Esophagus (tissue), 2 donors: ENCODE measurements at regions not wholly inside any gene's neighbourhood (a gene's known extent, or its start where the extent isn't known, plus 50 kb on each side); places are given as distances from the start of the nearest gene placed in this dataset.

ENCODE experiments used
- H3K27ac ChIP-seq, 2 donors: one replicate each; pipeline ENCODE4 v1.5.1; 2013; ENCODE audit warnings: low read depth in 2 of 2, mild to moderate bottlenecking in 2 of 2, inconsistent platforms in 1 of 2, low read length in 1 of 2, moderate library complexity in 1 of 2
- H3K27me3 ChIP-seq, 2 donors: one replicate each; pipeline ENCODE4 v1.6.1; 2013; ENCODE audit warnings: low read length in 2 of 2, control low read depth in 1 of 2, mild to moderate bottlenecking in 1 of 2; ENCODE audit not compliant: insufficient read depth in 2 of 2, control insufficient read depth in 1 of 2
- H3K36me3 ChIP-seq, 2 donors: one replicate each; pipeline ENCODE4 v1.6.1; 2013; ENCODE audit warnings: low read length in 1 of 2; ENCODE audit not compliant: control insufficient read depth in 2 of 2, insufficient read depth in 2 of 2
- H3K4me1 ChIP-seq, 2 donors: one replicate each; pipeline ENCODE4 v1.6.1; 2013; ENCODE audit warnings: low read length in 1 of 2; ENCODE audit not compliant: control insufficient read depth in 2 of 2, insufficient read depth in 2 of 2
- H3K4me3 ChIP-seq, 2 donors: one replicate each; pipeline ENCODE4 v1.5.1; 2013; ENCODE audit warnings: low read length in 2 of 2, mild to moderate bottlenecking in 2 of 2, low read depth in 1 of 2, moderate library complexity in 1 of 2
- H3K9me3 ChIP-seq, 2 donors: one replicate each; pipeline ENCODE4 v1.6.1; 2013; ENCODE audit warnings: mild to moderate bottlenecking in 2 of 2, low read depth in 1 of 2, low read length in 1 of 2, moderate library complexity in 1 of 2; ENCODE audit not compliant: control insufficient read depth in 2 of 2, insufficient read depth in 1 of 2
- whole genome bisulfite sequencing, 2 donors: extraction: QIAGEN DNeasy Blood & Tissue Kit; methylation state at CpG; one replicate each; pipeline ENCODE4 v1.1.7; 2013; 5-methylcytosine and 5-hydroxymethylcytosine counted together
- donor health status: healthy with polysubstance abuse.
- donor health status: Bipolar disorder and iron deficiency.

DNA sequence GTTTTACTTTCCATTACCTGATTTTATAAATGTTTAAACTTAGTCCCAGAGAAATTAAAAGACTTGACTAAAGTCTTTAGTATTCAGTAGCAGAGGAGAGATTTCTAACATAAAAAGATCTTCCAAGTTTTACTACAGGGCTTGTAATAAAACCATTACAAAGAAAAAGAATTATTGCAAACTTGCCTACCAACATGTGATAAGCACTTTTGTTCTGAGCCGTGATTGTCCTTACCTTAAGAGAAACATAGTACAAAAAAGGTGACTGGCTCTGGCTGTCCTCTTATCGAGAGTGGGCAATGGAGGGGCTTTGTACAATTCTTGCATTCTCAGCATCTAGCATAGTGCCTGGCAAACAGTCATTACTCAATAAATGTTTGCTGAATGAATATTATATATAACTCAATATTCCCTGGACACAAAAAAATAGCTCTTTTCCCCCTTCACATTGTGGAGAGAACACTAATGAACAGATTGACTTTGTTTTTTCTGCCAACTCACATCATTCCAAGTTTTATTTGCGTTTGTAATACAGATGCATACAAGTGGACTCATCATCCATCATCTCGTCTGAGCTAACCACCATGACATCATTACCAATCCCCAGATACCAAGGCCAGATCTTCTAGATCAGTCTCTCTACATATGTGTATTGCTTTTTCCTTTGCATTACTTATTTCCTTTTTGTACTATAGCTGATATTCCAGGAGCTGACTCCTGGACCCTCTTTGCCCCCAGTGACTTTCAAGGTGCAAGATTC is 192.8 kb upstream of the EEA1 start:
- peak overlapping the region; percentile 58 for H3K27ac ChIP-seq
- WGBS, 2 donors: 45 to 50% methylated on average over 4 of the region's 4 CpGs
- H3K4me1 ChIP-seq: no peaks in the 10 kb centered on the region
- H3K27me3 ChIP-seq: no peaks in the 10 kb centered on the region
- H3K36me3 ChIP-seq: no peaks in the 10 kb centered on the region
- H3K4me3 ChIP-seq: no peak overlapping the region
- H3K9me3 ChIP-seq: no peaks in the 10 kb centered on the region

GRCh38 chr12:93122569-93123091 is 193.5 kb upstream of the EEA1 start:
- 38 to 47% methylated on average over 5 of the region's 5 CpGs for WGBS, 2 donors
- Histone ChIP-seq H3K36me3 (no peaks in the 10 kb centered on the region), H3K4me3 (no peak overlapping the region), H3K9me3 (no peaks in the 10 kb centered on the region), H3K27me3 (no peaks in the 10 kb centered on the region), H3K27ac (peak overlapping the region; percentile 43 to 61), H3K4me1 (peaks cover 0 to 5% of the 10 kb centered on the region in 2 donors)

DNA sequence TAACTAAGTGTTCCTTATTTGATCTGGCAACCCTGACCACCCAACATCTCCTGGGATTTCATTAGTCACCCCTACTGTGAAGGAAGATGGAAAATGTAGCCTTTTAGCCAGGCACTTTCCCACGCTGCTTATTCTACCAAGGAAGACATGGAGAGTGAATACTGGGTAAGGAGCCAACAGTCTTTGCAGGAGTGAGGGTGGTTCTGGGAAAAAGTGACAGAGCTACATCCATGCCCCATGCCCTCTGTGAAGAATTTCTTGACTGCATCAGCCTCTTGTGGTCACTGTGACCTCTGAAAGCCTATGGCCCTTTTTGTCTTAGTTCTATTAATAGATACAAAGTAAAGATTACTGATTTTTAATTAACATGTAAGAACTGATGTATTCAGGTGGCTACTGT is 196.0 kb upstream of the EEA1 start:
- H3K27me3 ChIP-seq: no peaks in the 10 kb centered on the region
- H3K4me1 ChIP-seq: peaks cover 0 to 8% of the 10 kb centered on the region in 2 donors
- no peaks in the 10 kb centered on the region for H3K9me3 ChIP-seq
- 82 to 84% methylated on average over 1 of the region's 1 CpG for WGBS, 2 donors
- no peak overlapping the region for H3K4me3 ChIP-seq
- H3K27ac ChIP-seq: no peak overlapping the region
- no peaks in the 10 kb centered on the region for H3K36me3 ChIP-seq

- Histone ChIP-seq H3K27me3 (no peaks in the 10 kb centered on the region), H3K9me3 (no peaks in the 10 kb centered on the region), H3K27ac (no peak overlapping the region), H3K4me3 (no peak overlapping the region), H3K4me1 (peaks cover 0 to 8% of the 10 kb centered on the region in 2 donors), H3K36me3 (no peaks in the 10 kb centered on the region)
- 88 to 94% methylated on average over 2 of the region's 2 CpGs for WGBS, 2 donors
These were observed 197.0 kb upstream of the EEA1 start for GRCh38 chr12:93126069-93126474.

DNA sequence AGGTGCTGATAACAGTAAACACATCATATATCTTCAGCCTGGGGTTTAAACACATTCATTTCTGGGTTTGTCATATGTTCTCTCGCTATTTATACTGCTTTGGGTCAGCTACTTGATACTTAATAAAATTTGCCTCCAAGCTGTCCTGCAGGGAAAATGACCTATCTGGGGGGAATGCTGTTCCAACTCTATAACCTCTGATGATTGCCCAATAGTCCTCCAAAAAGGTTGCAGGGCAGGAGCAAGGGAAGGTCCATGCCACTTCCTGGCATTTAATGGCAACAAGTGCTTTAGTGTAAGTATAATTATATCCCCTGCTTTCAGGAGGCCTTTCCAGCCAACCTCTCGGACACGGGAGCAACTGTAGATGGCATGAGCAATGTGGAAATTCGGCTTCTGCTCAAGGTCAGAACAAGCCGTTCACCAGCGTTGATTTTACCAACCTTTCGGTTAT is 198.0 kb upstream of the EEA1 start:
- 65 to 80% methylated on average over 7 of the region's 7 CpGs for WGBS, 2 donors

GRCh38 chr12:93127582-93128331 is 198.7 kb upstream of the EEA1 start:
- Histone ChIP-seq H3K4me3 (no peak overlapping the region), H3K9me3 (no peaks in the 10 kb centered on the region), H3K27me3 (no peaks in the 10 kb centered on the region), H3K4me1 (peaks cover 0 to 8% of the 10 kb centered on the region in 2 donors), H3K27ac (peak overlapping the region; percentile 28 to 57), H3K36me3 (no peaks in the 10 kb centered on the region)
- WGBS, 2 donors: 44 to 50% methylated on average over 16 of the region's 16 CpGs

More for the DNA sequence above, 198.0 kb upstream of the EEA1 start:
- H3K4me1 ChIP-seq: peaks cover 0 to 8% of the 10 kb centered on the region in 2 donors
- H3K9me3 ChIP-seq: no peaks in the 10 kb centered on the region
- peak overlapping the region in 1 of 2 donors; percentile 28 for H3K27ac ChIP-seq
- H3K4me3 ChIP-seq: no peak overlapping the region
- no peaks in the 10 kb centered on the region for H3K36me3 ChIP-seq
- no peaks in the 10 kb centered on the region for H3K27me3 ChIP-seq

GRCh38 chr12:93128332-93128707 is 199.2 kb upstream of the EEA1 start:
- WGBS, 2 donors: 53 to 67% methylated on average over 6 of the region's 6 CpGs
- Histone ChIP-seq H3K27ac (peak overlapping the region in 1 of 2 donors; percentile 57), H3K27me3 (no peaks in the 10 kb centered on the region)

GRCh38 chr12:93130366-93131054 is 201.4 kb upstream of the EEA1 start:
- H3K27me3 ChIP-seq: no peaks in the 10 kb centered on the region
- H3K36me3 ChIP-seq: no peaks in the 10 kb centered on the region
- no peak overlapping the region for H3K4me3 ChIP-seq
- H3K4me1 ChIP-seq: peaks cover 0 to 11% of the 10 kb centered on the region in 2 donors
- H3K27ac ChIP-seq: no peak overlapping the region
- 81 to 84% methylated on average over 4 of the region's 4 CpGs for WGBS, 2 donors
- H3K9me3 ChIP-seq: no peaks in the 10 kb centered on the region

More at GRCh38 chr12:93128332-93128707, 199.2 kb upstream of the EEA1 start:
- Histone ChIP-seq H3K36me3 (no peaks in the 10 kb centered on the region), H3K4me3 (no peak overlapping the region), H3K9me3 (no peaks in the 10 kb centered on the region), H3K4me1 (peaks cover 0 to 8% of the 10 kb centered on the region in 2 donors)

- Histone ChIP-seq H3K27ac (no peak overlapping the region), H3K9me3 (no peaks in the 10 kb centered on the region), H3K36me3 (no peaks in the 10 kb centered on the region), H3K4me1 (peaks cover 0 to 4% of the 10 kb centered on the region in 2 donors), H3K27me3 (no peaks in the 10 kb centered on the region), H3K4me3 (no peak overlapping the region)
- 92 to 93% methylated on average over 5 of the region's 5 CpGs for WGBS, 2 donors
These were observed 204.3 kb upstream of the EEA1 start for GRCh38 chr12:93133361-93133760.
